Endothelial cell of umbilical vein (primary cell): ENCODE measurements at regions not wholly inside any gene's neighbourhood (a gene's known extent, or its start where the extent isn't known, plus 50 kb on each side); places are given as distances from the start of the nearest gene placed in this dataset.

Source experiments
- GATA2 ChIP-seq: IDR thresholded peaks from 2 replicates; pipeline ENCODE4 v1.7.0; 2011; ENCODE audit warnings: low read depth, mild to moderate bottlenecking, moderate library complexity, mixed read lengths, low read length; ENCODE audit not compliant: insufficient read length, insufficient read depth
- POLR2A ChIP-seq: IDR thresholded peaks from 2 replicates; pipeline ENCODE4 v1.6.1; 2012; ENCODE audit warnings: low read depth, mild to moderate bottlenecking, control low read depth, low read length
- TF ChIP-seq, protein P1 (sequence below), 2 donors: IDR thresholded peaks; 1 replicate in 1 of 2; 2 replicates in 1 of 2; pipeline ENCODE4 v1.5.1; 2011; ENCODE audit warnings: low read length in 2 of 2, mild to moderate bottlenecking in 2 of 2, moderate library complexity in 2 of 2, control low read depth in 1 of 2, inconsistent platforms in 1 of 2, low read depth in 1 of 2; ENCODE audit not compliant: insufficient read depth in 1 of 2; ENCODE audit errors: extremely low read depth in 1 of 2
- TF ChIP-seq, protein P2 (sequence below): IDR thresholded peaks from 2 replicates; pipeline ENCODE4 v1.6.1; 2011; ENCODE audit not compliant: insufficient read depth, insufficient read length

DNA sequence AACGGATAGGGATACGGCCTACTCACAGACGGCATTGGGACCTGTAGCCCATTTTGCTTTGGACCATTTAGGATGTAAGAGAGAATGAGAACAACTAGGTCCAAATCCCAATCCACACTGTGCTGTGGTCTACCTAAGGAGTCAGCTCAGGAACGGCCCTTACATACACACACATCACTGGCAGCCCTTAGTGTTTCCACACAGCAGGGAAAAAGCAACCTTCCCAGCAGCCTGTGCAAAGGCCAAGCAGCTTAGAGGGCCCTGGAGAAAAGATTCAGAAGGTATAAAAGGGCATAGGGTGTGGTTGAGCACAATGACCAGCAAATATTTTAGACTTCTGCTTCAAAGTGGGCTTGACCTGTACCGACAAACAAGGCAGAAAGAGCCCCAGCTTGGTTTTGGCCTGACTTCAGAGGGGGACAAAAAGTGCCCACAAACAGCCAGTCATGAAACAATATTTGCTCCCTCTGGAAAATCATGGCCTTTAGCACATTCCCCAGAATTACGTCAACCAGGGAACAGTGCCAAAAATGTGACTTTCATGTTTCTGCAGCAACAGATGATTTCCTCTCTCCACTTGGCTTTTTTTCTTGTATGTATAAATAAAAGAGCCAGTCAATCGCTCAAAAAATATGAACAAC, 359.5 kb upstream of the FGF16 start:
- TF ChIP-seq, protein P1, sequence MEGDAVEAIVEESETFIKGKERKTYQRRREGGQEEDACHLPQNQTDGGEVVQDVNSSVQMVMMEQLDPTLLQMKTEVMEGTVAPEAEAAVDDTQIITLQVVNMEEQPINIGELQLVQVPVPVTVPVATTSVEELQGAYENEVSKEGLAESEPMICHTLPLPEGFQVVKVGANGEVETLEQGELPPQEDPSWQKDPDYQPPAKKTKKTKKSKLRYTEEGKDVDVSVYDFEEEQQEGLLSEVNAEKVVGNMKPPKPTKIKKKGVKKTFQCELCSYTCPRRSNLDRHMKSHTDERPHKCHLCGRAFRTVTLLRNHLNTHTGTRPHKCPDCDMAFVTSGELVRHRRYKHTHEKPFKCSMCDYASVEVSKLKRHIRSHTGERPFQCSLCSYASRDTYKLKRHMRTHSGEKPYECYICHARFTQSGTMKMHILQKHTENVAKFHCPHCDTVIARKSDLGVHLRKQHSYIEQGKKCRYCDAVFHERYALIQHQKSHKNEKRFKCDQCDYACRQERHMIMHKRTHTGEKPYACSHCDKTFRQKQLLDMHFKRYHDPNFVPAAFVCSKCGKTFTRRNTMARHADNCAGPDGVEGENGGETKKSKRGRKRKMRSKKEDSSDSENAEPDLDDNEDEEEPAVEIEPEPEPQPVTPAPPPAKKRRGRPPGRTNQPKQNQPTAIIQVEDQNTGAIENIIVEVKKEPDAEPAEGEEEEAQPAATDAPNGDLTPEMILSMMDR (IDR thresholded peaks at IDR 0.05; ENCODE audit: extremely low read depth in 1 of 2, insufficient read depth in 1 of 2, low read depth in 1 of 2, low read length in 2 of 2): no peak
- TF ChIP-seq GATA2 (no peak), POLR2A (no peak)
- TF ChIP-seq, protein P2, sequence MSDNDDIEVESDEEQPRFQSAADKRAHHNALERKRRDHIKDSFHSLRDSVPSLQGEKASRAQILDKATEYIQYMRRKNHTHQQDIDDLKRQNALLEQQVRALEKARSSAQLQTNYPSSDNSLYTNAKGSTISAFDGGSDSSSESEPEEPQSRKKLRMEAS: no peak
